NB4 (cell line): ENCODE measurements at regions not wholly inside any gene's neighbourhood (a gene's known extent, or its start where the extent isn't known, plus 50 kb on each side); places are given as distances from the start of the nearest gene placed in this dataset.

Experiments
- CTCF ChIP-seq: IDR thresholded peaks from one replicate; pipeline ENCODE4 v1.5.1; 2012; ENCODE audit warnings: low read depth, low read length
- POLR2A ChIP-seq: IDR thresholded peaks from 2 replicates; pipeline ENCODE4 v1.6.1; 2011; ENCODE audit warnings: mild to moderate bottlenecking; ENCODE audit not compliant: insufficient read length; ENCODE audit errors: extremely low read depth

- TF ChIP-seq CTCF (no peak), POLR2A (no peak)
These were observed 88.2 kb upstream of the FER start for GRCh38 chr5:108659531-108659930.
